ENCODE measurements at regions not wholly inside any gene's neighbourhood (a gene's known extent, or its start where the extent isn't known, plus 50 kb on each side); places are given as distances from the start of the nearest gene placed in this dataset.
"Not testable (repeated sequence)": the region's sequence is repeated elsewhere in the genome, so short reads cannot be mapped to it uniquely, and the experiment has no call there.

- WGBS, 2 donors: 78 to 79% methylated on average over 8 of the region's 8 CpGs
- no peaks in the 10 kb centered on the region for H3K27me3 ChIP-seq
- H3K9me3 ChIP-seq: no peaks in the 10 kb centered on the region
- no peak for TF ChIP-seq POLR2A (IDR thresholded peaks at IDR 0.05)
- TF ChIP-seq CTCF (IDR thresholded peaks at IDR 0.05): no peak
- no peak for DNase-seq
- H3K36me3 ChIP-seq: no peaks in the 10 kb centered on the region
- H3K27ac ChIP-seq: no peak overlapping the region
- no peak overlapping the region for H3K4me3 ChIP-seq (replicated peaks in 1 of 3)
- intact Hi-C loops (cut with DNase I): no loop called here
- H3K4me1 ChIP-seq: no peaks in the 10 kb centered on the region
Observed at GRCh38 chr1:233722212-233722979, 108.5 kb downstream of the KCNK1 start.

GRCh38 chr1:233723387-233723786 lies 109.5 kb downstream of the KCNK1 start:
- no peak overlapping the region for H3K27ac ChIP-seq
- H3K36me3 ChIP-seq: no peaks in the 10 kb centered on the region
- no peak for TF ChIP-seq POLR2A (IDR thresholded peaks at IDR 0.05)
- no peak for TF ChIP-seq CTCF (IDR thresholded peaks at IDR 0.05)
- no peak overlapping the region for H3K4me3 ChIP-seq (replicated peaks in 1 of 3)
- no peaks in the 10 kb centered on the region for H3K9me3 ChIP-seq
- no peak for DNase-seq
- no peaks in the 10 kb centered on the region for H3K4me1 ChIP-seq
- H3K27me3 ChIP-seq: no peaks in the 10 kb centered on the region
- intact Hi-C loops (cut with DNase I): no loop called here
- 90 to 95% methylated on average over 6 of the region's 6 CpGs for WGBS, 2 donors

GRCh38 chr1:233724131-233724631 lies 110.3 kb downstream of the KCNK1 start:
- H3K4me3 ChIP-seq (replicated peaks in 1 of 3); intact Hi-C loops (cut with DNase I); H3K27ac ChIP-seq; H3K9me3 ChIP-seq; H3K4me1 ChIP-seq; H3K27me3 ChIP-seq; H3K36me3 ChIP-seq; DNase-seq: not testable (repeated sequence)
- 89 to 97% methylated on average over 10 of the region's 10 CpGs for WGBS, 2 donors

- no peaks in the 10 kb centered on the region for H3K4me1 ChIP-seq
- intact Hi-C loops (cut with DNase I): no loop called here
- H3K36me3 ChIP-seq: no peaks in the 10 kb centered on the region
- no peaks in the 10 kb centered on the region for H3K9me3 ChIP-seq
- no peak for TF ChIP-seq CTCF (IDR thresholded peaks at IDR 0.05)
- no peak for TF ChIP-seq POLR2A (IDR thresholded peaks at IDR 0.05)
- 90 to 93% methylated on average over 9 of the region's 9 CpGs for WGBS, 2 donors
- no peaks in the 10 kb centered on the region for H3K27me3 ChIP-seq
- H3K4me3 ChIP-seq (replicated peaks in 1 of 3): no peak overlapping the region
- no peak overlapping the region for H3K27ac ChIP-seq
- no peak for DNase-seq
Observed at GRCh38 chr1:233725423-233725822, 111.5 kb downstream of the KCNK1 start.

- Histone ChIP-seq H3K27me3 (no peaks in the 10 kb centered on the region), H3K4me3 (replicated peaks in 1 of 3) (no peak overlapping the region), H3K4me1 (peaks cover 0 to 8% of the 10 kb centered on the region in 2 donors), H3K9me3 (no peaks in the 10 kb centered on the region), H3K36me3 (no peaks in the 10 kb centered on the region), H3K27ac (no peak overlapping the region)
- intact Hi-C loops (cut with DNase I): no loop called here
- DNase-seq: no peak
- TF ChIP-seq POLR2A (IDR thresholded peaks at IDR 0.05): no peak
- TF ChIP-seq CTCF (IDR thresholded peaks at IDR 0.05): no peak
- WGBS, 2 donors: 84 to 86% methylated on average over 4 of the region's 4 CpGs
Observed at GRCh38 chr1:233728721-233729120, 114.8 kb downstream of the KCNK1 start.
